ENCODE measurements at regions not wholly inside any gene's neighbourhood (a gene's known extent, or its start where the extent isn't known, plus 50 kb on each side); places are given as distances from the start of the nearest gene placed in this dataset.

DNA sequence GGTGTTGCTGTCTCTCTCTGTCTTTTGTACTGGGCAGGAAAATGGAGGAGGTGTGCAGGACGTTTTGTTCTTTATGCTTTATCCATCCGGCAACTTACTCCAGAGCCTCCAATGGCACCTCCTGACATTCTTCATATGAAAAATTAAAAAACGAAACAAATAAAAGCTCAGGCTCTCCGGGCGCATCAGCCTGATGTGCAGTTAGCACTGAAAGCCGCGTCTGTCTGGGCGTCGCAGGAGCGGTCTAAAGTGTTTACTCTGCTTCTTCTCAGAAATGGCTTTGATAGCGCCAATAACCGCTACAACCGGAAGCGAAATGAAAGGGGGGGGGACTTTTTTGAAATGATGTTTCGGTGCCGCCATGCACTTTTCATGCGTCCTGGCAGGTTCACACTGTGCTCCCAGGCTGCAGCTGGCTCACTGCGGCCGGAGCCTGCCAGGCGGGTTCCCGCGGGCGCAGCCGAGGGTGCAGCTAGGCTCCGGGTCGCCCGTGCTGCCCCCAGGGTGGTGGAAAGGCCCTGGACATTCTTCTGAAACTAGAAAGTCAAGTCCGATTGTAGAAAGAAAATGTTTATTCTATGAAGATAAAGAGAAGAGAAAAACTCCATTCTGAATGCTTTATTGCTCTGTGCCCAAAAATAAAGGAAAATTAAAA lies 407.7 kb upstream of the IRX1 start:
- TF ChIP-seq, protein P1, sequence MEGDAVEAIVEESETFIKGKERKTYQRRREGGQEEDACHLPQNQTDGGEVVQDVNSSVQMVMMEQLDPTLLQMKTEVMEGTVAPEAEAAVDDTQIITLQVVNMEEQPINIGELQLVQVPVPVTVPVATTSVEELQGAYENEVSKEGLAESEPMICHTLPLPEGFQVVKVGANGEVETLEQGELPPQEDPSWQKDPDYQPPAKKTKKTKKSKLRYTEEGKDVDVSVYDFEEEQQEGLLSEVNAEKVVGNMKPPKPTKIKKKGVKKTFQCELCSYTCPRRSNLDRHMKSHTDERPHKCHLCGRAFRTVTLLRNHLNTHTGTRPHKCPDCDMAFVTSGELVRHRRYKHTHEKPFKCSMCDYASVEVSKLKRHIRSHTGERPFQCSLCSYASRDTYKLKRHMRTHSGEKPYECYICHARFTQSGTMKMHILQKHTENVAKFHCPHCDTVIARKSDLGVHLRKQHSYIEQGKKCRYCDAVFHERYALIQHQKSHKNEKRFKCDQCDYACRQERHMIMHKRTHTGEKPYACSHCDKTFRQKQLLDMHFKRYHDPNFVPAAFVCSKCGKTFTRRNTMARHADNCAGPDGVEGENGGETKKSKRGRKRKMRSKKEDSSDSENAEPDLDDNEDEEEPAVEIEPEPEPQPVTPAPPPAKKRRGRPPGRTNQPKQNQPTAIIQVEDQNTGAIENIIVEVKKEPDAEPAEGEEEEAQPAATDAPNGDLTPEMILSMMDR (IDR thresholded peaks at IDR 0.05), result no peak
- no peak for TF ChIP-seq ZFX (IDR thresholded peaks at IDR 0.05; ENCODE audit: borderline replicate concordance)
